H9 (cell line): ENCODE measurements at regions not wholly inside any gene's neighbourhood (a gene's known extent, or its start where the extent isn't known, plus 50 kb on each side); places are given as distances from the start of the nearest gene placed in this dataset.

Experiments used
- DNase-seq: peaks from one replicate; pipeline ENCODE4 v3.0.0-alpha.2; 2017
- H2AFZ ChIP-seq: one replicate; pipeline ENCODE4 v1.6.1; 2013; ENCODE audit warnings: mild to moderate bottlenecking, low read length, control low read depth, moderate library complexity
- H2AK5ac ChIP-seq: 2 replicates; pipeline ENCODE4 v1.6.1; 2013; ENCODE audit warnings: low read length, control low read depth, mixed read lengths; ENCODE audit not compliant: insufficient read length
- H2BK120ac ChIP-seq: one replicate; pipeline ENCODE4 v1.6.1; 2013; ENCODE audit warnings: low read depth, mild to moderate bottlenecking, low read length, control low read depth, inconsistent platforms; ENCODE audit not compliant: poor library complexity, severe bottlenecking
- H2BK12ac ChIP-seq: 2 replicates; pipeline ENCODE4 v1.6.1; 2013; ENCODE audit warnings: low read length, control low read depth, mixed read lengths, low read depth; ENCODE audit not compliant: insufficient read length
- H2BK15ac ChIP-seq: 2 replicates; pipeline ENCODE4 v1.6.1; 2013; ENCODE audit warnings: low read depth, low read length, control low read depth
- H2BK20ac ChIP-seq: one replicate; pipeline ENCODE4 v1.6.1; 2013; ENCODE audit warnings: low read depth, mild to moderate bottlenecking, low read length, control low read depth, inconsistent platforms; ENCODE audit not compliant: poor library complexity, severe bottlenecking
- H2BK5ac ChIP-seq: 2 replicates; pipeline ENCODE4 v1.6.1; 2013; ENCODE audit warnings: low read length, control low read depth, mixed read lengths; ENCODE audit not compliant: insufficient read length
- H3K14ac ChIP-seq: 2 replicates; pipeline ENCODE4 v1.6.1; 2013; ENCODE audit warnings: low read length, control low read depth; ENCODE audit not compliant: insufficient read depth
- H3K18ac ChIP-seq: 2 replicates; pipeline ENCODE4 v1.6.1; 2013; ENCODE audit warnings: low read depth, mild to moderate bottlenecking, mixed read lengths, low read length, control low read depth; ENCODE audit not compliant: insufficient read length
- H3K23ac ChIP-seq: 2 replicates; pipeline ENCODE4 v1.6.1; 2013; ENCODE audit warnings: low read length, control low read depth, mixed read lengths, low read depth; ENCODE audit not compliant: insufficient read length
- H3K23me2 ChIP-seq: 2 replicates; pipeline ENCODE4 v1.6.1; 2013; ENCODE audit warnings: low read depth, mild to moderate bottlenecking, mixed read lengths, low read length, control low read depth; ENCODE audit not compliant: insufficient read length, poor library complexity, severe bottlenecking
- H3K27ac ChIP-seq: 2 replicates; pipeline ENCODE4 v1.5.1; 2013; ENCODE audit warnings: low read length, control low read depth, mixed read lengths, low read depth; ENCODE audit not compliant: insufficient read length
- H3K27me3 ChIP-seq: 2 replicates; pipeline ENCODE4 v1.6.1; 2013; ENCODE audit warnings: low read length, control low read depth, inconsistent platforms; ENCODE audit not compliant: insufficient read depth
- H3K4ac ChIP-seq: 2 replicates; pipeline ENCODE4 v1.6.1; 2013; ENCODE audit warnings: low read depth, mild to moderate bottlenecking, control low read depth, inconsistent platforms, low read length, moderate library complexity
- H3K4me1 ChIP-seq: 2 replicates; pipeline ENCODE4 v1.6.1; 2013; ENCODE audit warnings: low read length, control low read depth, inconsistent platforms; ENCODE audit not compliant: insufficient read depth
- H3K4me2 ChIP-seq: 2 replicates; pipeline ENCODE4 v1.6.1; 2013; ENCODE audit warnings: low read length, control low read depth, mixed read lengths; ENCODE audit not compliant: insufficient read length, insufficient read depth
- H3K56ac ChIP-seq: 2 replicates; pipeline ENCODE4 v1.6.1; 2013; ENCODE audit warnings: low read depth, mild to moderate bottlenecking, mixed read lengths, low read length, control low read depth; ENCODE audit not compliant: insufficient read length
- H3K79me1 ChIP-seq: 2 replicates; pipeline ENCODE4 v1.6.1; 2013; ENCODE audit warnings: low read depth, mild to moderate bottlenecking, moderate library complexity, low read length, control low read depth, inconsistent platforms; ENCODE audit not compliant: insufficient read depth, poor library complexity, severe bottlenecking
- H3K79me2 ChIP-seq: 2 replicates; pipeline ENCODE4 v1.6.1; 2013; ENCODE audit warnings: low read length, control low read depth, inconsistent platforms; ENCODE audit not compliant: insufficient read depth
- H3K9ac ChIP-seq: 2 replicates; pipeline ENCODE4 v1.6.1; 2013; ENCODE audit warnings: low read length, control low read depth, mixed read lengths; ENCODE audit not compliant: insufficient read length; ENCODE audit errors: extremely low read depth
- H3K9me3 ChIP-seq: one replicate; pipeline ENCODE4 v1.6.1; 2013; ENCODE audit warnings: low read depth, low read length, inconsistent platforms; ENCODE audit not compliant: control insufficient read depth
- H3T11ph ChIP-seq: one replicate; pipeline ENCODE4 v1.6.1; 2013; ENCODE audit warnings: mild to moderate bottlenecking, low read length, control low read depth, inconsistent platforms
- H4K20me1 ChIP-seq: one replicate; pipeline ENCODE4 v1.6.1; 2013; ENCODE audit not compliant: control insufficient read depth, insufficient read length, insufficient read depth
- H4K5ac ChIP-seq: 2 replicates; pipeline ENCODE4 v1.6.1; 2013; ENCODE audit warnings: low read depth, mild to moderate bottlenecking, mixed read lengths, low read length, control low read depth; ENCODE audit not compliant: insufficient read length
- H4K8ac ChIP-seq: replicated peaks from 2 replicates; pipeline ENCODE4 v1.6.1; 2013; ENCODE audit warnings: low read length, control low read depth, mixed read lengths, low read depth; ENCODE audit not compliant: insufficient read length
- H4K91ac ChIP-seq: 2 replicates; pipeline ENCODE4 v1.6.1; 2013; ENCODE audit warnings: low read depth, mild to moderate bottlenecking, moderate library complexity, mixed read lengths, low read length, control low read depth; ENCODE audit not compliant: insufficient read length
- H3K27ac Mint-ChIP-seq, 3 experiments: 2 replicates in 2 of 3; 3 replicates in 1 of 3; pipeline ENCODE4 v1.8.0; 2020 to 2021; ENCODE audit warnings: mixed read lengths in 3 of 3, mild to moderate bottlenecking in 1 of 3, moderate library complexity in 1 of 3
- H3K27me3 Mint-ChIP-seq: 2 replicates; pipeline ENCODE4 v1.8.0; 2021; ENCODE audit warnings: low read depth, mild to moderate bottlenecking, moderate library complexity, mixed read lengths
- H3K36me3 Mint-ChIP-seq, 3 experiments: 2 replicates in 2 of 3; 3 replicates in 1 of 3; pipeline ENCODE4 v1.8.0; 2020 to 2021; ENCODE audit warnings: low read depth in 3 of 3, mixed read lengths in 3 of 3; ENCODE audit not compliant: insufficient read depth in 1 of 3
- H3K4me1 Mint-ChIP-seq, 2 experiments: 2 replicates each; pipeline ENCODE4 v1.8.0; 2020; ENCODE audit warnings: mixed read lengths in 2 of 2
- H3K4me3 Mint-ChIP-seq, 2 experiments: 2 replicates in 1 of 2; 3 replicates in 1 of 2; pipeline ENCODE4 v1.8.0; 2020 to 2021; ENCODE audit warnings: mild to moderate bottlenecking in 2 of 2, mixed read lengths in 2 of 2, moderate library complexity in 1 of 2
- H3K9me3 Mint-ChIP-seq, 2 experiments: 2 replicates in 1 of 2; 3 replicates in 1 of 2; pipeline ENCODE4 v1.8.0; 2020; ENCODE audit warnings: mild to moderate bottlenecking in 2 of 2, mixed read lengths in 2 of 2, moderate library complexity in 1 of 2
- CTCF ChIP-seq: fragments of 200-600 bp; sonication (generic); conservative IDR thresholded peaks from 3 replicates; pipeline ENCODE4 v1.8.0; 2021; ENCODE audit warnings: antibody characterized with exemption, mild to moderate bottlenecking
- WGBS: extraction: QIAGEN DNeasy Blood & Tissue Kit; methylation state at CpG from one replicate; pipeline ENCODE4 v1.1.7; 2013; ENCODE audit warnings: missing lambda C conversion rate, low lambda C conversion rate, mixed read lengths; ENCODE audit not compliant: insufficient read length; ENCODE audit errors: extremely low coverage; 5-methylcytosine and 5-hydroxymethylcytosine counted together

GRCh38 chr5:58348996-58349728 is 110.7 kb downstream of the PLK2 start:
- no peak overlapping the region for H3K9ac ChIP-seq
- no peak overlapping the region for H4K91ac ChIP-seq

More at GRCh38 chr5:58348996-58349728, 110.7 kb downstream of the PLK2 start:
- no peaks in the 10 kb centered on the region for H4K20me1 ChIP-seq
- no peaks in the 10 kb centered on the region for H3K79me1 ChIP-seq
- no peaks in the 10 kb centered on the region for H3K9me3 ChIP-seq
- no peak overlapping the region for H3K27ac ChIP-seq
- WGBS = no CpG with 5 or more reads among the region's 6 CpGs
- no peak overlapping the region for H3K4me2 ChIP-seq
- H3K27me3 ChIP-seq = no peaks in the 10 kb centered on the region
- no peak overlapping the region for H3K4ac ChIP-seq
- no peak for TF ChIP-seq CTCF
- no peaks in the 10 kb centered on the region for H3K79me2 ChIP-seq
- no peak overlapping the region for H4K8ac ChIP-seq
- H3K18ac ChIP-seq = no peak overlapping the region
- no peak overlapping the region for H2BK12ac ChIP-seq
- H2BK15ac ChIP-seq = no peak overlapping the region
- H2BK20ac ChIP-seq = no peak overlapping the region
- H3K23me2 ChIP-seq = no peaks in the 10 kb centered on the region
- no peak overlapping the region for H4K5ac ChIP-seq
- H3K56ac ChIP-seq = no peak overlapping the region
- Mint-ChIP-seq H3K4me3 (no peak overlapping the region), H3K36me3 (no peaks in the 10 kb centered on the region), H3K4me1 (peaks cover 6 to 8% of the 10 kb centered on the region in 2 experiments; a peak in 3 of 4 replicates), H3K27ac (no peak overlapping the region), H3K9me3 (no peaks in the 10 kb centered on the region), H3K27me3 (no peaks in the 10 kb centered on the region)
- no peak for DNase-seq
- H2BK5ac ChIP-seq = no peak overlapping the region
- no peak overlapping the region for H3T11ph ChIP-seq
- H2BK120ac ChIP-seq = no peak overlapping the region
- peaks cover 2% of the 10 kb centered on the region; the same call in 1 of the 2 replicates for H3K4me1 ChIP-seq
- no peak overlapping the region for H3K14ac ChIP-seq
- H2AK5ac ChIP-seq = no peak overlapping the region
- no peak overlapping the region for H3K23ac ChIP-seq
- no peak overlapping the region for H2AFZ ChIP-seq
